ENCODE measurements at regions not wholly inside any gene's neighbourhood (a gene's known extent, or its start where the extent isn't known, plus 50 kb on each side); places are given as distances from the start of the nearest gene placed in this dataset.

GRCh38 chr6:9439621-9440330 is 975.1 kb downstream of the TFAP2A start:
- no peak for TF ChIP-seq CTCF (IDR thresholded peaks at IDR 0.05)
- TF ChIP-seq SIN3A (IDR thresholded peaks at IDR 0.05; ENCODE audit: borderline replicate concordance, insufficient read depth, low read depth, low read length) = no peak

Data from Panc1 (cell line).